Activated naive CD8-positive, alpha-beta T cell treated with anti-CD3 and anti-CD28 coated beads for 36 hours (primary cell): ENCODE measurements at regions not wholly inside any gene's neighbourhood (a gene's known extent, or its start where the extent isn't known, plus 50 kb on each side); places are given as distances from the start of the nearest gene placed in this dataset.
"Not testable (repeated sequence)": the region's sequence is repeated elsewhere in the genome, so short reads cannot be mapped to it uniquely, and the experiment has no call there.

Experiments used
- DNase-seq: peaks from one replicate; pipeline ENCODE4 v3.0.0; 2021
- H3K27ac Mint-ChIP-seq: one replicate; pipeline ENCODE4 v1.8.0; 2022; ENCODE audit warnings: mild to moderate bottlenecking, moderate library complexity, mixed read lengths
- H3K27me3 Mint-ChIP-seq: one replicate; pipeline ENCODE4 v1.8.0; 2022; ENCODE audit warnings: mild to moderate bottlenecking, mixed read lengths
- H3K36me3 Mint-ChIP-seq: one replicate; pipeline ENCODE4 v1.8.0; 2021; ENCODE audit warnings: mild to moderate bottlenecking, mixed read lengths
- H3K4me1 Mint-ChIP-seq: one replicate; pipeline ENCODE4 v1.8.0; 2021; ENCODE audit warnings: mixed read lengths
- H3K4me3 Mint-ChIP-seq: one replicate; pipeline ENCODE4 v1.8.0; 2022; ENCODE audit warnings: mild to moderate bottlenecking, moderate library complexity, mixed read lengths
- H3K9me3 Mint-ChIP-seq: one replicate; pipeline ENCODE4 v1.8.0; 2022; ENCODE audit warnings: mixed read lengths

GRCh38 chr1:112855152-112855828 is 100.7 kb downstream of the SLC16A1 start:
- H3K4me1 Mint-ChIP-seq, result no peaks in the 10 kb centered on the region
- peaks cover 47% of the 10 kb centered on the region for H3K27me3 Mint-ChIP-seq
- H3K4me3 Mint-ChIP-seq, result no peak overlapping the region
- no peak overlapping the region for H3K27ac Mint-ChIP-seq
- no peak for DNase-seq
- H3K36me3 Mint-ChIP-seq, result no peaks in the 10 kb centered on the region
- no peaks in the 10 kb centered on the region for H3K9me3 Mint-ChIP-seq

- not testable (repeated sequence) for H3K27ac Mint-ChIP-seq, H3K9me3 Mint-ChIP-seq, H3K4me3 Mint-ChIP-seq, H3K36me3 Mint-ChIP-seq, H3K4me1 Mint-ChIP-seq, DNase-seq
- peaks cover 55% of the 10 kb centered on the region for H3K27me3 Mint-ChIP-seq
Observed at GRCh38 chr1:112854368-112854984, 101.5 kb downstream of the SLC16A1 start.

GRCh38 chr1:112853915-112854314 is 102.1 kb downstream of the SLC16A1 start:
- DNase-seq, H3K4me1 Mint-ChIP-seq, H3K27ac Mint-ChIP-seq, H3K9me3 Mint-ChIP-seq, H3K36me3 Mint-ChIP-seq, H3K4me3 Mint-ChIP-seq: not testable (repeated sequence)
- H3K27me3 Mint-ChIP-seq, result peaks cover 61% of the 10 kb centered on the region

- H3K36me3 Mint-ChIP-seq, result no peaks in the 10 kb centered on the region
- no peak overlapping the region for H3K27ac Mint-ChIP-seq
- no peaks in the 10 kb centered on the region for H3K4me1 Mint-ChIP-seq
- no peak for DNase-seq
- H3K9me3 Mint-ChIP-seq, result no peaks in the 10 kb centered on the region
- peaks cover 71% of the 10 kb centered on the region for H3K27me3 Mint-ChIP-seq
- no peak overlapping the region for H3K4me3 Mint-ChIP-seq
Observed at GRCh38 chr1:112852934-112853333, 103.1 kb downstream of the SLC16A1 start.

- H3K4me3 Mint-ChIP-seq, result no peak overlapping the region
- peaks cover 71% of the 10 kb centered on the region for H3K27me3 Mint-ChIP-seq
- H3K9me3 Mint-ChIP-seq, result no peaks in the 10 kb centered on the region
- no peaks in the 10 kb centered on the region for H3K36me3 Mint-ChIP-seq
- no peak overlapping the region for H3K27ac Mint-ChIP-seq
- DNase-seq, result no peak
- no peaks in the 10 kb centered on the region for H3K4me1 Mint-ChIP-seq
Observed at GRCh38 chr1:112852276-112852675, 103.7 kb downstream of the SLC16A1 start.

GRCh38 chr1:112850034-112850757 is 105.8 kb downstream of the SLC16A1 start:
- H3K27ac Mint-ChIP-seq, result no peak overlapping the region
- H3K27me3 Mint-ChIP-seq, result peaks cover 71% of the 10 kb centered on the region
- DNase-seq, result no peak
- no peaks in the 10 kb centered on the region for H3K4me1 Mint-ChIP-seq
- H3K9me3 Mint-ChIP-seq, result no peaks in the 10 kb centered on the region
- H3K4me3 Mint-ChIP-seq, result peak overlapping the region; percentile 59
- no peaks in the 10 kb centered on the region for H3K36me3 Mint-ChIP-seq

GRCh38 chr1:112849425-112850033 is 106.5 kb downstream of the SLC16A1 start:
- peak; percentile 20 for DNase-seq
- no peaks in the 10 kb centered on the region for H3K4me1 Mint-ChIP-seq
- no peaks in the 10 kb centered on the region for H3K9me3 Mint-ChIP-seq
- peaks cover 67% of the 10 kb centered on the region for H3K27me3 Mint-ChIP-seq
- no peaks in the 10 kb centered on the region for H3K36me3 Mint-ChIP-seq
- peak overlapping the region; percentile 59 for H3K4me3 Mint-ChIP-seq
- no peak overlapping the region for H3K27ac Mint-ChIP-seq

- peaks cover 11% of the 10 kb centered on the region for H3K4me1 Mint-ChIP-seq
- H3K27me3 Mint-ChIP-seq, result peaks cover 14% of the 10 kb centered on the region
- no peak overlapping the region for H3K27ac Mint-ChIP-seq
- no peaks in the 10 kb centered on the region for H3K36me3 Mint-ChIP-seq
- H3K4me3 Mint-ChIP-seq, result no peak overlapping the region
- DNase-seq, result no peak
- H3K9me3 Mint-ChIP-seq, result no peaks in the 10 kb centered on the region
Observed at GRCh38 chr1:112841825-112842224, 114.2 kb downstream of the SLC16A1 start.

GRCh38 chr1:112840631-112841624 is 115.1 kb downstream of the SLC16A1 start:
- H3K27me3 Mint-ChIP-seq, result peaks cover 11% of the 10 kb centered on the region
- H3K4me3 Mint-ChIP-seq, result no peak overlapping the region
- H3K4me1 Mint-ChIP-seq, result peaks cover 11% of the 10 kb centered on the region
- H3K9me3 Mint-ChIP-seq, result no peaks in the 10 kb centered on the region
- H3K27ac Mint-ChIP-seq, result no peak overlapping the region
- DNase-seq, result no peak
- no peaks in the 10 kb centered on the region for H3K36me3 Mint-ChIP-seq

- Mint-ChIP-seq H3K36me3 (no peaks in the 10 kb centered on the region), H3K4me1 (peaks cover 11% of the 10 kb centered on the region), H3K4me3 (no peak overlapping the region), H3K27me3 (no peaks in the 10 kb centered on the region), H3K9me3 (no peaks in the 10 kb centered on the region), H3K27ac (no peak overlapping the region)
- no peak for DNase-seq
Observed at GRCh38 chr1:112836642-112837041, 119.4 kb downstream of the SLC16A1 start.

- Mint-ChIP-seq H3K4me1 (no peaks in the 10 kb centered on the region), H3K9me3 (no peaks in the 10 kb centered on the region), H3K36me3 (no peaks in the 10 kb centered on the region), H3K27ac (no peak overlapping the region), H3K27me3 (no peaks in the 10 kb centered on the region), H3K4me3 (no peak overlapping the region)
- no peak for DNase-seq
Observed at GRCh38 chr1:112833806-112834205, 118.7 kb upstream of the PPM1J start.

- not testable (repeated sequence) for DNase-seq, H3K27ac Mint-ChIP-seq, H3K4me3 Mint-ChIP-seq, H3K27me3 Mint-ChIP-seq, H3K36me3 Mint-ChIP-seq, H3K9me3 Mint-ChIP-seq, H3K4me1 Mint-ChIP-seq
Observed at GRCh38 chr1:112832259-112832658, 117.1 kb upstream of the PPM1J start.

- not testable (repeated sequence) for H3K4me3 Mint-ChIP-seq, H3K36me3 Mint-ChIP-seq, H3K4me1 Mint-ChIP-seq, DNase-seq, H3K27me3 Mint-ChIP-seq, H3K9me3 Mint-ChIP-seq, H3K27ac Mint-ChIP-seq
Observed at GRCh38 chr1:112829691-112830090, 114.6 kb upstream of the PPM1J start.

- no peak overlapping the region for H3K27ac Mint-ChIP-seq
- H3K27me3 Mint-ChIP-seq, result no peaks in the 10 kb centered on the region
- H3K9me3 Mint-ChIP-seq, result peaks cover 5% of the 10 kb centered on the region
- no peaks in the 10 kb centered on the region for H3K4me1 Mint-ChIP-seq
- no peaks in the 10 kb centered on the region for H3K36me3 Mint-ChIP-seq
- H3K4me3 Mint-ChIP-seq, result no peak overlapping the region
- no peak for DNase-seq
Observed at GRCh38 chr1:112828716-112829115, 113.6 kb upstream of the PPM1J start.
